ENCODE measurements at regions not wholly inside any gene's neighbourhood (a gene's known extent, or its start where the extent isn't known, plus 50 kb on each side); places are given as distances from the start of the nearest gene placed in this dataset.
"Not testable (repeated sequence)": the region's sequence is repeated elsewhere in the genome, so short reads cannot be mapped to it uniquely, and the experiment has no call there.

DNA sequence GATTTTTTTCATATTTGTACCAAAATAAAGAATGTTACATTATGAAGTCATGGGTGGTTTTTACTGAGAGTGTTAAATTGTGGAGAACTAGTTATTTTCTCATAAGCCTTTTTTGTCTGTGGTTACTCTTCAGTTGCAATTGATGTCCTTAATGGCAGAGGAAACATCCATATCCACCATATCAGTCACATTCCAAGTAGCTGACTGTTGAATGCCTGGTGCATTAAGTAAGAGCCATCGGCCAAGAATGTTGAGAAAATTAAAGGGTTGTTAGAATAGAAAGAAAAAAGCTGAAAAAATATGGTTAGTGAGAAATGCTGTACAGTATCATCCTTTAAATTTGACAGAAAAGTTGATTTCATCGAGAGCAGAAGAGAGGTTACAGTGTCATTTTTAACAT lies 100.0 kb downstream of the ZNF716 start:
- TF ChIP-seq, protein P1, sequence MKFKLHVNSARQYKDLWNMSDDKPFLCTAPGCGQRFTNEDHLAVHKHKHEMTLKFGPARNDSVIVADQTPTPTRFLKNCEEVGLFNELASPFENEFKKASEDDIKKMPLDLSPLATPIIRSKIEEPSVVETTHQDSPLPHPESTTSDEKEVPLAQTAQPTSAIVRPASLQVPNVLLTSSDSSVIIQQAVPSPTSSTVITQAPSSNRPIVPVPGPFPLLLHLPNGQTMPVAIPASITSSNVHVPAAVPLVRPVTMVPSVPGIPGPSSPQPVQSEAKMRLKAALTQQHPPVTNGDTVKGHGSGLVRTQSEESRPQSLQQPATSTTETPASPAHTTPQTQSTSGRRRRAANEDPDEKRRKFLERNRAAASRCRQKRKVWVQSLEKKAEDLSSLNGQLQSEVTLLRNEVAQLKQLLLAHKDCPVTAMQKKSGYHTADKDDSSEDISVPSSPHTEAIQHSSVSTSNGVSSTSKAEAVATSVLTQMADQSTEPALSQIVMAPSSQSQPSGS (CRISPR knock-in tag; IDR thresholded peaks at IDR 0.05) = not testable (repeated sequence)
- TF ChIP-seq, protein P2, sequence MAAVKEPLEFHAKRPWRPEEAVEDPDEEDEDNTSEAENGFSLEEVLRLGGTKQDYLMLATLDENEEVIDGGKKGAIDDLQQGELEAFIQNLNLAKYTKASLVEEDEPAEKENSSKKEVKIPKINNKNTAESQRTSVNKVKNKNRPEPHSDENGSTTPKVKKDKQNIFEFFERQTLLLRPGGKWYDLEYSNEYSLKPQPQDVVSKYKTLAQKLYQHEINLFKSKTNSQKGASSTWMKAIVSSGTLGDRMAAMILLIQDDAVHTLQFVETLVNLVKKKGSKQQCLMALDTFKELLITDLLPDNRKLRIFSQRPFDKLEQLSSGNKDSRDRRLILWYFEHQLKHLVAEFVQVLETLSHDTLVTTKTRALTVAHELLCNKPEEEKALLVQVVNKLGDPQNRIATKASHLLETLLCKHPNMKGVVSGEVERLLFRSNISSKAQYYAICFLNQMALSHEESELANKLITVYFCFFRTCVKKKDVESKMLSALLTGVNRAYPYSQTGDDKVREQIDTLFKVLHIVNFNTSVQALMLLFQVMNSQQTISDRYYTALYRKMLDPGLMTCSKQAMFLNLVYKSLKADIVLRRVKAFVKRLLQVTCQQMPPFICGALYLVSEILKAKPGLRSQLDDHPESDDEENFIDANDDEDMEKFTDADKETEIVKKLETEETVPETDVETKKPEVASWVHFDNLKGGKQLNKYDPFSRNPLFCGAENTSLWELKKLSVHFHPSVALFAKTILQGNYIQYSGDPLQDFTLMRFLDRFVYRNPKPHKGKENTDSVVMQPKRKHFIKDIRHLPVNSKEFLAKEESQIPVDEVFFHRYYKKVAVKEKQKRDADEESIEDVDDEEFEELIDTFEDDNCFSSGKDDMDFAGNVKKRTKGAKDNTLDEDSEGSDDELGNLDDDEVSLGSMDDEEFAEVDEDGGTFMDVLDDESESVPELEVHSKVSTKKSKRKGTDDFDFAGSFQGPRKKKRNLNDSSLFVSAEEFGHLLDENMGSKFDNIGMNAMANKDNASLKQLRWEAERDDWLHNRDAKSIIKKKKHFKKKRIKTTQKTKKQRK (IDR thresholded peaks at IDR 0.05; ENCODE audit: low read length) = not testable (repeated sequence)
- TF ChIP-seq ZNF572 (CRISPR knock-in tag; IDR thresholded peaks at IDR 0.05); ZBTB21 (CRISPR knock-in tag; IDR thresholded peaks at IDR 0.05); POLR2A (IDR thresholded peaks at IDR 0.05; ENCODE audit: insufficient read depth in 1 of 2, low read depth in 2 of 2, low read length in 2 of 2); NR2C2 (CRISPR knock-in tag; IDR thresholded peaks at IDR 0.05; ENCODE audit: borderline replicate concordance); HNRNPH1 (optimal IDR thresholded peaks at IDR 0.05; ENCODE audit: low read depth, low read length); HNRNPK (IDR thresholded peaks at IDR 0.05; ENCODE audit: low read depth, low read length, poor library complexity, severe bottlenecking); ZNF564 (CRISPR knock-in tag; IDR thresholded peaks at IDR 0.05); CBX1 (IDR thresholded peaks at IDR 0.05; ENCODE audit: low read depth): not testable (repeated sequence)
- TF ChIP-seq, protein P3, sequence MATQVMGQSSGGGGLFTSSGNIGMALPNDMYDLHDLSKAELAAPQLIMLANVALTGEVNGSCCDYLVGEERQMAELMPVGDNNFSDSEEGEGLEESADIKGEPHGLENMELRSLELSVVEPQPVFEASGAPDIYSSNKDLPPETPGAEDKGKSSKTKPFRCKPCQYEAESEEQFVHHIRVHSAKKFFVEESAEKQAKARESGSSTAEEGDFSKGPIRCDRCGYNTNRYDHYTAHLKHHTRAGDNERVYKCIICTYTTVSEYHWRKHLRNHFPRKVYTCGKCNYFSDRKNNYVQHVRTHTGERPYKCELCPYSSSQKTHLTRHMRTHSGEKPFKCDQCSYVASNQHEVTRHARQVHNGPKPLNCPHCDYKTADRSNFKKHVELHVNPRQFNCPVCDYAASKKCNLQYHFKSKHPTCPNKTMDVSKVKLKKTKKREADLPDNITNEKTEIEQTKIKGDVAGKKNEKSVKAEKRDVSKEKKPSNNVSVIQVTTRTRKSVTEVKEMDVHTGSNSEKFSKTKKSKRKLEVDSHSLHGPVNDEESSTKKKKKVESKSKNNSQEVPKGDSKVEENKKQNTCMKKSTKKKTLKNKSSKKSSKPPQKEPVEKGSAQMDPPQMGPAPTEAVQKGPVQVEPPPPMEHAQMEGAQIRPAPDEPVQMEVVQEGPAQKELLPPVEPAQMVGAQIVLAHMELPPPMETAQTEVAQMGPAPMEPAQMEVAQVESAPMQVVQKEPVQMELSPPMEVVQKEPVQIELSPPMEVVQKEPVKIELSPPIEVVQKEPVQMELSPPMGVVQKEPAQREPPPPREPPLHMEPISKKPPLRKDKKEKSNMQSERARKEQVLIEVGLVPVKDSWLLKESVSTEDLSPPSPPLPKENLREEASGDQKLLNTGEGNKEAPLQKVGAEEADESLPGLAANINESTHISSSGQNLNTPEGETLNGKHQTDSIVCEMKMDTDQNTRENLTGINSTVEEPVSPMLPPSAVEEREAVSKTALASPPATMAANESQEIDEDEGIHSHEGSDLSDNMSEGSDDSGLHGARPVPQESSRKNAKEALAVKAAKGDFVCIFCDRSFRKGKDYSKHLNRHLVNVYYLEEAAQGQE (IDR thresholded peaks at IDR 0.05; ENCODE audit: borderline replicate concordance in 1 of 2, low read depth in 1 of 2, low read length in 2 of 2) = not testable (repeated sequence)
- TF ChIP-seq, protein P4, sequence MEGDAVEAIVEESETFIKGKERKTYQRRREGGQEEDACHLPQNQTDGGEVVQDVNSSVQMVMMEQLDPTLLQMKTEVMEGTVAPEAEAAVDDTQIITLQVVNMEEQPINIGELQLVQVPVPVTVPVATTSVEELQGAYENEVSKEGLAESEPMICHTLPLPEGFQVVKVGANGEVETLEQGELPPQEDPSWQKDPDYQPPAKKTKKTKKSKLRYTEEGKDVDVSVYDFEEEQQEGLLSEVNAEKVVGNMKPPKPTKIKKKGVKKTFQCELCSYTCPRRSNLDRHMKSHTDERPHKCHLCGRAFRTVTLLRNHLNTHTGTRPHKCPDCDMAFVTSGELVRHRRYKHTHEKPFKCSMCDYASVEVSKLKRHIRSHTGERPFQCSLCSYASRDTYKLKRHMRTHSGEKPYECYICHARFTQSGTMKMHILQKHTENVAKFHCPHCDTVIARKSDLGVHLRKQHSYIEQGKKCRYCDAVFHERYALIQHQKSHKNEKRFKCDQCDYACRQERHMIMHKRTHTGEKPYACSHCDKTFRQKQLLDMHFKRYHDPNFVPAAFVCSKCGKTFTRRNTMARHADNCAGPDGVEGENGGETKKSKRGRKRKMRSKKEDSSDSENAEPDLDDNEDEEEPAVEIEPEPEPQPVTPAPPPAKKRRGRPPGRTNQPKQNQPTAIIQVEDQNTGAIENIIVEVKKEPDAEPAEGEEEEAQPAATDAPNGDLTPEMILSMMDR (CRISPR knock-in tag; IDR thresholded peaks at IDR 0.05) = not testable (repeated sequence)
